SK-N-MC (cell line): ENCODE measurements at regions not wholly inside any gene's neighbourhood (a gene's known extent, or its start where the extent isn't known, plus 50 kb on each side); places are given as distances from the start of the nearest gene placed in this dataset.

Source experiments
- EZH2 ChIP-seq: fragments of 200-600 bp; sonication (generic); IDR thresholded peaks from one replicate; pipeline ENCODE4 v1.6.1; 2017; ENCODE audit warnings: antibody characterized with exemption
- POLR2AphosphoS5 ChIP-seq: IDR thresholded peaks from 2 replicates; pipeline ENCODE4 v1.6.1; 2012; ENCODE audit warnings: mild to moderate bottlenecking, low read depth, low read length, borderline replicate concordance

- TF ChIP-seq EZH2 (no peak), POLR2AphosphoS5 (no peak)
These were observed 211.5 kb upstream of the DDX53 start for GRCh38 chrX:22788221-22788620.
